Gastroesophageal sphincter (tissue), 4 donors: ENCODE measurements at regions not wholly inside any gene's neighbourhood (a gene's known extent, or its start where the extent isn't known, plus 50 kb on each side); places are given as distances from the start of the nearest gene placed in this dataset.
A peak's percentile ranks its signal among the peaks of the same experiment; 100 is the strongest.

Experiments used
- ATAC-seq: fragments of 150-250 bp; one replicate; pipeline ENCODE4 v1.9.1; 2016; ENCODE audit warnings: mild to moderate bottlenecking, moderate library complexity
- H3K27ac ChIP-seq, 4 donors: fragments of 200-600 bp; sonication (generic) in 3 of 4; 1 replicate in 3 of 4; 2 replicates in 1 of 4; pipeline ENCODE4 v1.5.1; 2016 to 2019
- H3K27me3 ChIP-seq: fragments of 200-600 bp; sonication (generic); one replicate; pipeline ENCODE4 v1.5.1; 2019
- H3K36me3 ChIP-seq, 2 donors: fragments of 200-600 bp; sonication (generic); one replicate each; pipeline ENCODE4 v1.5.1; 2019; ENCODE audit warnings: control low read depth in 1 of 2
- H3K4me1 ChIP-seq, 3 donors: fragments of 200-600 bp; sonication (generic); 1 replicate in 2 of 3; 2 replicates in 1 of 3; pipeline ENCODE4 v1.5.1; 2016 to 2019; ENCODE audit warnings: control low read depth in 2 of 3
- H3K4me3 ChIP-seq, 2 donors: fragments of 200-600 bp; sonication (generic); one replicate each; pipeline ENCODE4 v1.5.1; 2019; ENCODE audit warnings: mild to moderate bottlenecking in 1 of 2, moderate library complexity in 1 of 2
- H3K9me3 ChIP-seq, 3 donors: fragments of 200-600 bp; sonication (generic); one replicate each; pipeline ENCODE4 v1.5.1; 2017 to 2019; ENCODE audit warnings: control low read depth in 2 of 3
- EP300 ChIP-seq: sonication (generic); formaldehyde crosslinking; IDR thresholded peaks from one replicate; pipeline ENCODE4 v1.6.1; 2017; ENCODE audit warnings: antibody characterized with exemption, mild to moderate bottlenecking
- POLR2A ChIP-seq, 2 donors: fragments of 450-650 bp; IDR thresholded peaks; one replicate each; pipeline ENCODE4 v1.6.1; 2017; ENCODE audit warnings: antibody characterized with exemption in 2 of 2, mild to moderate bottlenecking in 2 of 2, moderate library complexity in 1 of 2
- POLR2AphosphoS5 ChIP-seq: sonication (generic); formaldehyde crosslinking; IDR thresholded peaks from one replicate; pipeline ENCODE4 v1.6.1; 2017; ENCODE audit warnings: antibody characterized with exemption
- WGBS, 2 donors: methylation state at CpG; one replicate each; pipeline ENCODE4 v1.1.5; 2018; ENCODE audit warnings: low coverage in 1 of 2; 5-methylcytosine and 5-hydroxymethylcytosine counted together
- TF ChIP-seq, protein P1 (sequence below), 4 experiments: fragments of 200-600 bp in 2 of 4; fragments of 450-650 bp in 2 of 4; sonication (generic) in 1 of 4; IDR thresholded peaks; one replicate each; pipeline ENCODE4 v1.5.1; 2017 to 2019; ENCODE audit warnings: antibody characterized with exemption in 4 of 4, mild to moderate bottlenecking in 2 of 4, moderate library complexity in 2 of 4

DNA sequence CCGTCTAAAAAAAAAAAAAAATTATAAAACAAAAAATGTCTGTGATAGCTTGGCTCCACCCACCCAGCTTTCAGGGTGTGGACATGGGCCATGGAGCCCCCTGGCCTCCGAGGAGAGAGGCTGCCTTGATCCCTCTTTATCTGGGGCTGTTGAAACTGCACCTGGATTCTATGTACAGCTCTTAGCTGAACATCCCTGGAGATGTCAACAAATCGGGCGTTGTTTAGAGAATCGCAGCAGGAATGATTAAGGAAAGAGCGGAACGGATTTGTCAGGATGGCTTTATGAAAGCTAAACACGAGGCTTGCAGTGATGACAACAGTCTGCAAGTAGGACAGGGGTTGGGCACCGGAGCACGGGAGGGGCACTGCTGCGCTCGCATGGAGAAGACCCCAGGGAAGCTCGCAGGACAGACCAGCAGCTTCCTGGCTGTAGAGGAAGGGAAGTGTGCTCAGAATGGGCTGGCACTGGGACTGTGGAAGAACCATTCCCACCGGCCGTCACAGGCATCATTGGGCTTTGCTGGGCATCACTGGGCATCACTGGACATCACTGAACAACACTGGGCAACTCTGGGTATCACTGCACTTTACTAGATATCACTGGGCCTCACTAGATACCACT is 195.8 kb upstream of the FOXF1 start:
- Histone ChIP-seq H3K4me3 (no peak overlapping the region), H3K27ac (peak overlapping the region in 1 of 4 donors; percentile 29), H3K27me3 (no peaks in the 10 kb centered on the region), H3K4me1 (peaks cover 0 to 12% (median 0%) of the 10 kb centered on the region in 3 donors), H3K9me3 (no peaks in the 10 kb centered on the region), H3K36me3 (no peaks in the 10 kb centered on the region)
- ATAC-seq: no peak
- WGBS, 2 donors: 23 to 27% methylated on average over 8 to 15 of the region's 15 CpGs
- peak; percentile 13 for TF ChIP-seq POLR2AphosphoS5
- no peak for TF ChIP-seq EP300

- Histone ChIP-seq H3K36me3 (no peaks in the 10 kb centered on the region), H3K27ac (no peak overlapping the region), H3K9me3 (no peaks in the 10 kb centered on the region), H3K4me1 (peaks cover 0 to 12% (median 0%) of the 10 kb centered on the region in 3 donors), H3K4me3 (no peak overlapping the region), H3K27me3 (no peaks in the 10 kb centered on the region)
- TF ChIP-seq, protein P1, sequence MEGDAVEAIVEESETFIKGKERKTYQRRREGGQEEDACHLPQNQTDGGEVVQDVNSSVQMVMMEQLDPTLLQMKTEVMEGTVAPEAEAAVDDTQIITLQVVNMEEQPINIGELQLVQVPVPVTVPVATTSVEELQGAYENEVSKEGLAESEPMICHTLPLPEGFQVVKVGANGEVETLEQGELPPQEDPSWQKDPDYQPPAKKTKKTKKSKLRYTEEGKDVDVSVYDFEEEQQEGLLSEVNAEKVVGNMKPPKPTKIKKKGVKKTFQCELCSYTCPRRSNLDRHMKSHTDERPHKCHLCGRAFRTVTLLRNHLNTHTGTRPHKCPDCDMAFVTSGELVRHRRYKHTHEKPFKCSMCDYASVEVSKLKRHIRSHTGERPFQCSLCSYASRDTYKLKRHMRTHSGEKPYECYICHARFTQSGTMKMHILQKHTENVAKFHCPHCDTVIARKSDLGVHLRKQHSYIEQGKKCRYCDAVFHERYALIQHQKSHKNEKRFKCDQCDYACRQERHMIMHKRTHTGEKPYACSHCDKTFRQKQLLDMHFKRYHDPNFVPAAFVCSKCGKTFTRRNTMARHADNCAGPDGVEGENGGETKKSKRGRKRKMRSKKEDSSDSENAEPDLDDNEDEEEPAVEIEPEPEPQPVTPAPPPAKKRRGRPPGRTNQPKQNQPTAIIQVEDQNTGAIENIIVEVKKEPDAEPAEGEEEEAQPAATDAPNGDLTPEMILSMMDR (IDR thresholded peaks at IDR 0.05): no peak
- TF ChIP-seq POLR2A (IDR thresholded peaks at IDR 0.05): no peak
- no peak for TF ChIP-seq POLR2AphosphoS5
- TF ChIP-seq EP300: no peak
- WGBS, 2 donors: 92 to 95% methylated on average over 9 to 21 of the region's 21 CpGs
- no peak for ATAC-seq
Measured at GRCh38 chr16:86316967-86317812, 193.1 kb upstream of the FOXF1 start.

GRCh38 chr16:86317813-86318650 is 192.3 kb upstream of the FOXF1 start:
- H3K4me1 ChIP-seq: peaks cover 0 to 15% (median 0%) of the 10 kb centered on the region in 3 donors
- 77 to 86% methylated on average over 7 to 10 of the region's 13 CpGs for WGBS, 2 donors
- H3K27me3 ChIP-seq: no peaks in the 10 kb centered on the region
- H3K36me3 ChIP-seq: no peaks in the 10 kb centered on the region
- no peak for ATAC-seq
- no peak overlapping the region for H3K27ac ChIP-seq
- H3K4me3 ChIP-seq: no peak overlapping the region
- TF ChIP-seq, protein P1 (IDR thresholded peaks at IDR 0.05): no peak
- TF ChIP-seq EP300 (no peak), POLR2A (IDR thresholded peaks at IDR 0.05) (no peak), POLR2AphosphoS5 (no peak)
- H3K9me3 ChIP-seq: no peaks in the 10 kb centered on the region

DNA sequence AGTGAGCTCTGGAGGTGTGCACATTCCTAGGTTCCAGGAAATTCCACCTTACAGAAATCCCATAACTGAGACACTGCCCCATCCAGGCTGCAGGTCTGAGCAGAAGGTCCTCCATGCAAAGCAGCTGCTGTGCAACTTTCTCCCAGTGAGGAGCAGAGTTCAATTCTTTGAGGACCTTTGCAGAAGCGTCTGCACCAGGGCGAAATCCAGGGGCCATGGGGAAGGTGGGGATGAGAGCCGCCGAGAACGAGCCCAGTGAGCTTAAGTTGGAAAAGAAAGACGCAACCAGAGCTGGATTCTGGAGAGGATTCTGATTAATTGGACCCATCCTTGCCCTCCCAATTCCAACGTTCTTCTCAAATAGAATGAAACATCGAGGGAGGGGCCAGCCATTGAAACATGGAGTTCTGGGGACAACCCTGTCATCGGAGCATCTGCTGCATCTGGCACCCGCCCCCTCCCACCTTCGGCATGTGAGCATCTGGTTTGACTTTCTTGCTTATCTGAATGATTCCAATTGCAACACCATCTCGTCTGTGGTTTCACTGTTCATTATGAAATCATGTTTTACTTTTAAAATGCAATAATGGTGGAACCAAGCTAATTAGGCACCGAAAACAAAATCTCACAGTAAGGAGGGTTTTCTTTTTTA is 190.6 kb upstream of the FOXF1 start:
- no peak for ATAC-seq
- Histone ChIP-seq H3K36me3 (no peaks in the 10 kb centered on the region), H3K4me3 (no peak overlapping the region), H3K9me3 (no peaks in the 10 kb centered on the region), H3K27ac (no peak overlapping the region), H3K27me3 (no peaks in the 10 kb centered on the region), H3K4me1 (peaks cover 0 to 5% (median 0%) of the 10 kb centered on the region in 3 donors)
- WGBS, 2 donors: 65 to 80% methylated on average over 4 to 8 of the region's 13 CpGs
- TF ChIP-seq EP300: no peak
- TF ChIP-seq, protein P1 (IDR thresholded peaks at IDR 0.05): no peak
- TF ChIP-seq POLR2A (IDR thresholded peaks at IDR 0.05): no peak
- TF ChIP-seq POLR2AphosphoS5: no peak

DNA sequence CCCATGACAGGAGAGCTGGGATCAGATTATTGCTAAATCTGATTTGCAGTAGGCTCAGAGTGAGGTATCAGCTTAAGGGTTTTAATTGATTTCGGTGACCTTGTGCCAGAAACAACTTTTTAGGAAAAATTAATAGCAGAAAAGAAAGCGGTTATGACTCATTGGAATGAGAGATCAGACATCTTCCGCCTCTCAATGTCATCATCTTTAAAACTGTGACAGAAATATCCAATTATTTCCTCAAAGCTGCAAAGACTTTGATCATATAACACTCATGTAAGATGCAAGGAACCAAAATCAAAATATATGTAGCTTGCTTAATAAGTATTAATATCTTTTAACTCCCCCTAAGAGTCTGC is 190.1 kb upstream of the FOXF1 start:
- H3K4me3 ChIP-seq: no peak overlapping the region
- no peaks in the 10 kb centered on the region for H3K27me3 ChIP-seq
- WGBS, 2 donors: 88 to 96% methylated on average over 3 of the region's 3 CpGs
- peaks cover 0 to 5% (median 0%) of the 10 kb centered on the region in 3 donors for H3K4me1 ChIP-seq
- TF ChIP-seq POLR2AphosphoS5: no peak
- TF ChIP-seq EP300: no peak
- TF ChIP-seq POLR2A (IDR thresholded peaks at IDR 0.05): no peak
- TF ChIP-seq, protein P1 (IDR thresholded peaks at IDR 0.05): no peak
- ATAC-seq: no peak
- H3K36me3 ChIP-seq: no peaks in the 10 kb centered on the region
- H3K27ac ChIP-seq: no peak overlapping the region
- peaks cover 0 to 4% (median 0%) of the 10 kb centered on the region in 3 donors for H3K9me3 ChIP-seq
